ENCODE measurements at regions not wholly inside any gene's neighbourhood (a gene's known extent, or its start where the extent isn't known, plus 50 kb on each side); places are given as distances from the start of the nearest gene placed in this dataset.

DNA sequence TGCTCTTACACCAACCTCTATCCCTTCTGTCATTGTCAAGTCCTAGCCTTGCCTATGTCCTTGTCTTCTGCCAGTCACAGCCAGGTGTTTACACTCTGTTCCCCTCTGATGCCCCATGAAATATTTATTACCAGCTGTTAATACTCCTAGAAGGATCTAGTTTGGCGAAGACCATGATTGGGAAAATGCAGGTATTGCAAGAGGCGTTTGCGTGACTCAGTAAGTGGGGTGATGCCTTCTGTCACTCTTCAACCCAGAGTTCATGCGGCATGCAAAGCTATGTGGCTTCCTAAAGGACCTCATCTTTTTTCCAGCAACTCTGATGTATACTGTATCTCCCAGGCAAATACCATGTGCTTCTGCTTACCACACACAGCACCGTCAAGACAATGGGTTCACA lies 81.8 kb upstream of the GJB6 start:
- no peaks in the 10 kb centered on the region for H3K79me2 ChIP-seq (ENCODE audit: control insufficient read depth, insufficient read depth, low read length)
- TF ChIP-seq IKZF2 (IDR thresholded peaks at IDR 0.05), result no peak
- TF ChIP-seq RCOR1 (conservative IDR thresholded peaks at IDR 0.05; ENCODE audit: low read depth, low read length), result no peak
- no peak for TF ChIP-seq CHD2 (IDR thresholded peaks at IDR 0.05; ENCODE audit: borderline replicate concordance, low read depth, low read length)
- 65% methylated on average over 5 of the region's 5 CpGs for WGBS (ENCODE audit: insufficient coverage, insufficient replicate concordance, low lambda C conversion rate, missing lambda C conversion rate)
- ChIA-PET CTCF (interaction anchor here (0.6 kb wide), 1 partner anchor 129 kb away, joined by 3 read pairs; no protein-coding TSS in a partner anchor), POLR2A (no interaction called here), SMC1A (ENCODE audit: uncharacterized antibody, unreplicated experiment) (no interaction called here), RAD21 (ENCODE audit: unreplicated experiment) (no interaction called here)
- FAIRE-seq, result no peak
- H3K4me3 ChIP-seq, result no peak overlapping the region
- no TSS peak for BruUV-seq (replicated peaks)
- no peak for ATAC-seq
- H4K20me1 ChIP-seq (ENCODE audit: control insufficient read depth, insufficient read depth), result no peaks in the 10 kb centered on the region
- no peak overlapping the region for H3K4me2 ChIP-seq (ENCODE audit: control insufficient read depth, insufficient read depth)
- in situ Hi-C loops (cut with MboI) (no loop called here), intact Hi-C loops (cut with micrococcal nuclease; ENCODE audit: unreplicated experiment) (no loop called here)
- no peaks in the 10 kb centered on the region for H3K36me3 ChIP-seq (ENCODE audit: control insufficient read depth in 2 of 2, insufficient read depth in 2 of 2, low read length in 1 of 2)
- no peaks in the 10 kb centered on the region; a peak in 1 of 4 replicates for H3K27me3 ChIP-seq (replicated peaks in 1 of 2; ENCODE audit: control insufficient read depth in 2 of 2, insufficient read depth in 2 of 2, low read length in 1 of 2)
- no peaks in the 10 kb centered on the region for H3K4me1 ChIP-seq (ENCODE audit: control insufficient read depth, insufficient read depth, low read length)
- H3K9ac ChIP-seq (ENCODE audit: control insufficient read depth, insufficient read depth, low read length), result no peak overlapping the region
- no peak overlapping the region for H3K27ac ChIP-seq (ENCODE audit: control insufficient read depth, insufficient read depth)
- no peaks in the 10 kb centered on the region; the same call in 2 of the 3 replicates for H3K9me3 ChIP-seq (replicated peaks; ENCODE audit: control insufficient read depth, insufficient read depth, low read length)
- no peak for DNase-seq (ENCODE audit: low read depth, low spot score)
- no peak overlapping the region for H2AFZ ChIP-seq (ENCODE audit: control insufficient read depth, low read depth, low read length)

DNA sequence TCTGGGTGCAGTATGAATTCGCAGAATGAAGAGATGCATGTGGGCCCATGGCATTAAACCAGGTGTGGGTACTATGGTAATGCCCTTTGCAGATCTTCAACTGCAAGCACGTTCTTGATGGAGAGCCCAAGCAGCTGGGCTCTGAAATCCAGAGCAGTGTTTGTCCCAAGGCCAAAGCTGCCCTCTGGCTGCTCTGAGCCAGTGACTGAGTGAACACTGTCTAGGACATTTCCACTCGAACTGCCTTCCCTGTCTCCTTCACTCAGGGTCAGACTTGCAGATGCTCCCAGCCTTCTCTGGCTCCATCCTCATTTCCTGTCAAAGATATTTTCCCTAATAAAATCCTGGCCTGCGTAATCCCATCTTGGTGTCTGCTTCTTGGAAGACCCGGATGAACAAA lies 80.2 kb upstream of the GJB6 start:
- ChIA-PET SMC1A (ENCODE audit: uncharacterized antibody, unreplicated experiment) (no interaction called here), RAD21 (ENCODE audit: unreplicated experiment) (no interaction called here), CTCF (no interaction called here), POLR2A (no interaction called here)
- TF ChIP-seq NR2C2 (IDR thresholded peaks at IDR 0.05; ENCODE audit: borderline replicate concordance, control insufficient read depth, insufficient read length, low read depth) (no peak), SREBF1 (IDR thresholded peaks at IDR 0.05; ENCODE audit: low read length) (no peak)
- TF ChIP-seq, protein P1, sequence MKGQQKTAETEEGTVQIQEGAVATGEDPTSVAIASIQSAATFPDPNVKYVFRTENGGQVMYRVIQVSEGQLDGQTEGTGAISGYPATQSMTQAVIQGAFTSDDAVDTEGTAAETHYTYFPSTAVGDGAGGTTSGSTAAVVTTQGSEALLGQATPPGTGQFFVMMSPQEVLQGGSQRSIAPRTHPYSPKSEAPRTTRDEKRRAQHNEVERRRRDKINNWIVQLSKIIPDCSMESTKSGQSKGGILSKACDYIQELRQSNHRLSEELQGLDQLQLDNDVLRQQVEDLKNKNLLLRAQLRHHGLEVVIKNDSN (IDR thresholded peaks at IDR 0.05; ENCODE audit: borderline replicate concordance, extremely low read length, insufficient read depth, low read depth, low read length), result no peak
- Histone ChIP-seq H3K9me3 (replicated peaks; ENCODE audit: control insufficient read depth, insufficient read depth, low read length) (peaks cover 2% of the 10 kb centered on the region; the same call in 2 of the 3 replicates), H3K4me2 (ENCODE audit: control insufficient read depth, insufficient read depth) (no peak overlapping the region), H3K9ac (ENCODE audit: control insufficient read depth, insufficient read depth, low read length) (no peak overlapping the region), H2AFZ (ENCODE audit: control insufficient read depth, low read depth, low read length) (no peak overlapping the region), H3K79me2 (ENCODE audit: control insufficient read depth, insufficient read depth, low read length) (no peaks in the 10 kb centered on the region), H3K36me3 (ENCODE audit: control insufficient read depth in 2 of 2, insufficient read depth in 2 of 2, low read length in 1 of 2) (no peaks in the 10 kb centered on the region), H3K27ac (ENCODE audit: control insufficient read depth, insufficient read depth) (no peak overlapping the region), H3K4me3 (no peak overlapping the region), H3K27me3 (replicated peaks in 1 of 2; ENCODE audit: control insufficient read depth in 2 of 2, insufficient read depth in 2 of 2, low read length in 1 of 2) (no peaks in the 10 kb centered on the region; a peak in 1 of 4 replicates), H4K20me1 (ENCODE audit: control insufficient read depth, insufficient read depth) (no peaks in the 10 kb centered on the region), H3K4me1 (ENCODE audit: control insufficient read depth, insufficient read depth, low read length) (no peaks in the 10 kb centered on the region)
- ATAC-seq (no peak), FAIRE-seq (no peak), DNase-seq (ENCODE audit: low read depth, low spot score) (no peak)
- intact Hi-C loops (cut with micrococcal nuclease; ENCODE audit: unreplicated experiment), result no loop called here
- WGBS (ENCODE audit: insufficient coverage, insufficient replicate concordance, low lambda C conversion rate, missing lambda C conversion rate), result 58% methylated on average over 5 of the region's 5 CpGs
- in situ Hi-C loops (cut with MboI), result no loop called here
- no TSS peak for BruUV-seq (replicated peaks)
